ENCODE measurements at regions not wholly inside any gene's neighbourhood (a gene's known extent, or its start where the extent isn't known, plus 50 kb on each side); places are given as distances from the start of the nearest gene placed in this dataset.

- no peak overlapping the region for H2AK5ac ChIP-seq (ENCODE audit: low read length, severe bottlenecking)
- H2BK15ac ChIP-seq (ENCODE audit: low read depth, poor library complexity, severe bottlenecking): no peak overlapping the region
- no peak overlapping the region for H3K23ac ChIP-seq (ENCODE audit: low read length in 2 of 2)
- H3K4ac ChIP-seq (ENCODE audit: low read depth in 1 of 2, low read length in 2 of 2): no peak overlapping the region
- no peak overlapping the region for H2BK12ac ChIP-seq (ENCODE audit: low read length in 2 of 2)
- no peak overlapping the region for H2BK5ac ChIP-seq (ENCODE audit: low read depth, low read length, poor library complexity, severe bottlenecking)
- no peaks in the 10 kb centered on the region for H3K9me3 ChIP-seq (ENCODE audit: control insufficient read depth, low read length)
- H3K36me3 ChIP-seq (ENCODE audit: control insufficient read depth in 1 of 2, insufficient read depth in 2 of 2, low read depth in 1 of 2, low read length in 2 of 2): no peaks in the 10 kb centered on the region
- H3K4me3 ChIP-seq (ENCODE audit: insufficient read depth in 1 of 2, low read depth in 1 of 2, low read length in 2 of 2): no peak overlapping the region
- H2BK120ac ChIP-seq (ENCODE audit: low read depth, low read length): no peak overlapping the region
- no peak overlapping the region for H3K4me2 ChIP-seq (ENCODE audit: low read length, poor library complexity, severe bottlenecking)
- no peaks in the 10 kb centered on the region for H3K79me1 ChIP-seq (replicated peaks; ENCODE audit: low read length, poor library complexity, severe bottlenecking)
- H3K4me1 ChIP-seq (ENCODE audit: control insufficient read depth, insufficient read depth, low read depth, low read length): no peaks in the 10 kb centered on the region
- H3K14ac ChIP-seq (ENCODE audit: low read length in 2 of 2): no peak overlapping the region
- DNase-seq: no peak
- H3K18ac ChIP-seq (ENCODE audit: low read depth in 1 of 2, low read length in 2 of 2): no peak overlapping the region
- no peak overlapping the region for H4K8ac ChIP-seq (ENCODE audit: low read length)
- H3K9ac ChIP-seq (ENCODE audit: low read length): no peak overlapping the region
- no CpG with 5 or more reads among the region's 2 CpGs for WGBS
- no peak overlapping the region for H3K27ac ChIP-seq (ENCODE audit: low read length, poor library complexity, severe bottlenecking)
- H2AFZ ChIP-seq (ENCODE audit: low read depth, low read length): no peak overlapping the region
- no peak overlapping the region for H4K91ac ChIP-seq (ENCODE audit: low read length)
- peaks cover 8 to 55% of the 10 kb centered on the region in 2 experiments for H3K27me3 ChIP-seq (ENCODE audit: control insufficient read depth in 1 of 2, insufficient read depth in 1 of 2, low read length in 2 of 2)
These were observed 715.3 kb upstream of the WWC1 start for GRCh38 chr5:167576126-167576525.

- WGBS: 42% methylated on average over 4 of the region's 4 CpGs
- H3K27me3 ChIP-seq (ENCODE audit: control insufficient read depth in 1 of 2, insufficient read depth in 1 of 2, low read length in 2 of 2): peaks cover 8 to 53% of the 10 kb centered on the region in 2 experiments
- no peaks in the 10 kb centered on the region for H3K4me1 ChIP-seq (ENCODE audit: control insufficient read depth, insufficient read depth, low read depth, low read length)
- H3K9me3 ChIP-seq (ENCODE audit: control insufficient read depth, low read length): no peaks in the 10 kb centered on the region
- no peaks in the 10 kb centered on the region for H3K79me1 ChIP-seq (replicated peaks; ENCODE audit: low read length, poor library complexity, severe bottlenecking)
- H2BK5ac ChIP-seq (ENCODE audit: low read depth, low read length, poor library complexity, severe bottlenecking): no peak overlapping the region
- no peak overlapping the region for H4K8ac ChIP-seq (ENCODE audit: low read length)
- H2AFZ ChIP-seq (ENCODE audit: low read depth, low read length): no peak overlapping the region
- no peaks in the 10 kb centered on the region for H3K36me3 ChIP-seq (ENCODE audit: control insufficient read depth in 1 of 2, insufficient read depth in 2 of 2, low read depth in 1 of 2, low read length in 2 of 2)
- no peak overlapping the region for H3K4me2 ChIP-seq (ENCODE audit: low read length, poor library complexity, severe bottlenecking)
- no peak overlapping the region for H2AK5ac ChIP-seq (ENCODE audit: low read length, severe bottlenecking)
- H3K4me3 ChIP-seq (ENCODE audit: insufficient read depth in 1 of 2, low read depth in 1 of 2, low read length in 2 of 2): no peak overlapping the region
- DNase-seq: no peak
- no peak overlapping the region for H3K27ac ChIP-seq (ENCODE audit: low read length, poor library complexity, severe bottlenecking)
- H3K18ac ChIP-seq (ENCODE audit: low read depth in 1 of 2, low read length in 2 of 2): no peak overlapping the region
- H3K9ac ChIP-seq (ENCODE audit: low read length): no peak overlapping the region
- H2BK12ac ChIP-seq (ENCODE audit: low read length in 2 of 2): no peak overlapping the region
- no peak overlapping the region for H2BK15ac ChIP-seq (ENCODE audit: low read depth, poor library complexity, severe bottlenecking)
- no peak overlapping the region for H4K91ac ChIP-seq (ENCODE audit: low read length)
- H3K14ac ChIP-seq (ENCODE audit: low read length in 2 of 2): no peak overlapping the region
- H3K23ac ChIP-seq (ENCODE audit: low read length in 2 of 2): no peak overlapping the region
- H2BK120ac ChIP-seq (ENCODE audit: low read depth, low read length): no peak overlapping the region
- H3K4ac ChIP-seq (ENCODE audit: low read depth in 1 of 2, low read length in 2 of 2): no peak overlapping the region
These were observed 714.5 kb upstream of the WWC1 start for GRCh38 chr5:167576897-167577296.

- Histone ChIP-seq H4K8ac (ENCODE audit: low read length) (no peak overlapping the region), H3K27me3 (ENCODE audit: control insufficient read depth in 1 of 2, insufficient read depth in 1 of 2, low read length in 2 of 2) (peaks cover 8 to 46% of the 10 kb centered on the region in 2 experiments), H4K91ac (ENCODE audit: low read length) (no peak overlapping the region), H3K9me3 (ENCODE audit: control insufficient read depth, low read length) (no peaks in the 10 kb centered on the region), H3K36me3 (ENCODE audit: control insufficient read depth in 1 of 2, insufficient read depth in 2 of 2, low read depth in 1 of 2, low read length in 2 of 2) (no peaks in the 10 kb centered on the region), H2AK5ac (ENCODE audit: low read length, severe bottlenecking) (no peak overlapping the region), H3K79me1 (replicated peaks; ENCODE audit: low read length, poor library complexity, severe bottlenecking) (no peaks in the 10 kb centered on the region), H2BK15ac (ENCODE audit: low read depth, poor library complexity, severe bottlenecking) (no peak overlapping the region), H3K18ac (ENCODE audit: low read depth in 1 of 2, low read length in 2 of 2) (no peak overlapping the region), H3K4me3 (ENCODE audit: insufficient read depth in 1 of 2, low read depth in 1 of 2, low read length in 2 of 2) (no peak overlapping the region), H3K4me1 (ENCODE audit: control insufficient read depth, insufficient read depth, low read depth, low read length) (no peaks in the 10 kb centered on the region), H2BK120ac (ENCODE audit: low read depth, low read length) (no peak overlapping the region), H3K14ac (ENCODE audit: low read length in 2 of 2) (no peak overlapping the region), H2BK5ac (ENCODE audit: low read depth, low read length, poor library complexity, severe bottlenecking) (no peak overlapping the region), H3K23ac (ENCODE audit: low read length in 2 of 2) (no peak overlapping the region), H3K9ac (ENCODE audit: low read length) (no peak overlapping the region), H2AFZ (ENCODE audit: low read depth, low read length) (no peak overlapping the region), H3K27ac (ENCODE audit: low read length, poor library complexity, severe bottlenecking) (no peak overlapping the region), H2BK12ac (ENCODE audit: low read length in 2 of 2) (no peak overlapping the region), H3K4me2 (ENCODE audit: low read length, poor library complexity, severe bottlenecking) (no peak overlapping the region), H3K4ac (ENCODE audit: low read depth in 1 of 2, low read length in 2 of 2) (no peak overlapping the region)
- no peak for DNase-seq
- WGBS: 94% methylated on average over 7 of the region's 8 CpGs
These were observed 713.8 kb upstream of the WWC1 start for GRCh38 chr5:167577616-167578015.

GRCh38 chr5:167578977-167579692 is 712.3 kb upstream of the WWC1 start:
- no peak for DNase-seq
- H3K4me1 ChIP-seq (ENCODE audit: control insufficient read depth, insufficient read depth, low read depth, low read length): no peaks in the 10 kb centered on the region
- no peak overlapping the region for H2BK12ac ChIP-seq (ENCODE audit: low read length in 2 of 2)
- H2AFZ ChIP-seq (ENCODE audit: low read depth, low read length): no peak overlapping the region
- H3K4me2 ChIP-seq (ENCODE audit: low read length, poor library complexity, severe bottlenecking): no peak overlapping the region
- no peak overlapping the region for H4K91ac ChIP-seq (ENCODE audit: low read length)
- no peak overlapping the region for H2BK15ac ChIP-seq (ENCODE audit: low read depth, poor library complexity, severe bottlenecking)
- H3K23ac ChIP-seq (ENCODE audit: low read length in 2 of 2): no peak overlapping the region
- H3K4me3 ChIP-seq (ENCODE audit: insufficient read depth in 1 of 2, low read depth in 1 of 2, low read length in 2 of 2): no peak overlapping the region
- 94% methylated on average over 6 of the region's 6 CpGs for WGBS
- no peak overlapping the region for H3K27ac ChIP-seq (ENCODE audit: low read length, poor library complexity, severe bottlenecking)
- H3K9ac ChIP-seq (ENCODE audit: low read length): no peak overlapping the region
- no peak overlapping the region for H2BK5ac ChIP-seq (ENCODE audit: low read depth, low read length, poor library complexity, severe bottlenecking)
- H2AK5ac ChIP-seq (ENCODE audit: low read length, severe bottlenecking): no peak overlapping the region
- H2BK120ac ChIP-seq (ENCODE audit: low read depth, low read length): no peak overlapping the region
- H3K9me3 ChIP-seq (ENCODE audit: control insufficient read depth, low read length): no peaks in the 10 kb centered on the region
- peaks cover 8 to 42% of the 10 kb centered on the region in 2 experiments for H3K27me3 ChIP-seq (ENCODE audit: control insufficient read depth in 1 of 2, insufficient read depth in 1 of 2, low read length in 2 of 2)
- no peak overlapping the region for H4K8ac ChIP-seq (ENCODE audit: low read length)
- H3K36me3 ChIP-seq (ENCODE audit: control insufficient read depth in 1 of 2, insufficient read depth in 2 of 2, low read depth in 1 of 2, low read length in 2 of 2): no peaks in the 10 kb centered on the region
- H3K18ac ChIP-seq (ENCODE audit: low read depth in 1 of 2, low read length in 2 of 2): no peak overlapping the region
- no peaks in the 10 kb centered on the region for H3K79me1 ChIP-seq (replicated peaks; ENCODE audit: low read length, poor library complexity, severe bottlenecking)
- no peak overlapping the region for H3K14ac ChIP-seq (ENCODE audit: low read length in 2 of 2)
- H3K4ac ChIP-seq (ENCODE audit: low read depth in 1 of 2, low read length in 2 of 2): no peak overlapping the region
